ENCODE measurements at regions not wholly inside any gene's neighbourhood (a gene's known extent, or its start where the extent isn't known, plus 50 kb on each side); places are given as distances from the start of the nearest gene placed in this dataset.

DNA sequence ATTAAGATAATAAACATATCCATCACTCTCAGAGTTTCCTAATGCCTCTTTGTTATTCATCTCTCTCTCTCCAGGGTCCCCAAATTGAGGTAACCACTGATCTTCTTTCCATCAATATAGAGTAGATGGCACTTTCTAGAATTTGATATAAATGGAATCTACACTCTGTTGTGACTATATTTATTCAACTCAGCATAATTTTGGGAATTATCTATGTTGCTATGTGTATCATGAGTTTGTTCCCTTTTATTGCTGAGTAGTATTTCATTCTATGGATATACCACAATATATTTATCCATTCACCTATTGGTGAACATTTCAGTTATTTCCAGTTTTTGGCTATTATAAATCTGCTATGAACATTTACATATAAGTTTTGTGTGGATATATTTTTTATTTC lies 230.7 kb downstream of the HLX start:
- FAIRE-seq, result no peak

GRCh38 chr1:221117133-221117532 lies 237.9 kb downstream of the HLX start:
- no peak for FAIRE-seq

DNA sequence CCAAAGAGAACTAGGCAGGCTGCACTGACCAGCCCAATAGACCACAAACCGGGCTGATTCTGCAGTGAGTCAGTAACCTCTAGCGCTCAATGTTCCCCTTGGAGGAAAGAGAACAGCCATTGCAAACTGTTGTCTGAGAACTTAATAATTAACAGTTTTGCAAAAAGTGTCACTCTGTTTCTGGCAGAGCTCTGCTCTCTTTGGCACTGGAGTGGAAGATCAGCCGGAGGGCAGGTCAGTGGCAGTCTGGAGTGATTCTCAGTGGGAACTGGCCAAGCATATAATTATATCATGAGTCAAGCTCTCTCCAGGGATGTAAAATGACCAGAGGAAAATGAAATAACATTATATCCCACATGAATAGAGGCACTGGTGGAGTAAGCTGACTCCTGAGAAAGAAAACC lies 238.3 kb downstream of the HLX start:
- FAIRE-seq, result no peak

DNA sequence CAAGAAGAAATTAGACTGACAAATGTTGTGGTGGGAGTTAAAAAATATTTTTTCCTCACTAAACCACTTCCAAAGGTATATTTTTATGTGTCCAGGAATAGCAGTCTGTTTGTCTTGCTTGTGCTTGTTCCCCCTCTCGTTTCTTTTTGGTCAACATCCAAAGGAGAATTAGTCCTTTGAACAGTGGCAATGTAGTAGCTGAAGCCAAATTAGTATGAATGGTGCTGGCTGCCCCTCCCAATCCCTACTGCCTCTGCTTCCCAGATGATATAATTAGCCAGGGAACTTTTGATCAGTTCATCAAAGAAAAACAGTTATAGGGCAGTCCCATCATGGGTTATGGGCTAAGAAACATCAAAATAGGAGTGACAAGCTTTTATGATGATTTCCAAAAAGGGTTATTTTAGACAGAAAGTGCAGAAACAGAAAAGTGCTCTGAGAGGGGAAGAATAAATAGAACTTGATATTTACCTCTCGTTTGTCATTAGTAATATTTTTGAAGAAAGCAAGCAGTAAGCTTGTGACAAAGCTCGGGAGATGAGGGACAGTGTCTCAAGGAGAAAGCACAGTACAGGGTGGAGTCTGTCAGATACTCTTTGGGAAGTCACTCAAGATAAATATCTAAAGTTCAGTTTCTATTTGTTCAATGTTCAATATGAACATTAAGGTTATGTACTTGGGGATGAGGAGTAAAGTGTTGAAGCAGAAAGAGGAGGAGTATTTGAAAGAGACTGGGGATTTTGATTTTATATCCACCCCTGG lies 239.1 kb downstream of the HLX start:
- FAIRE-seq, result no peak

- FAIRE-seq, result no peak
Measured at GRCh38 chr1:221118938-221119320, 239.7 kb downstream of the HLX start.

- FAIRE-seq, result no peak
Measured at GRCh38 chr1:221122501-221122900, 243.3 kb downstream of the HLX start.

DNA sequence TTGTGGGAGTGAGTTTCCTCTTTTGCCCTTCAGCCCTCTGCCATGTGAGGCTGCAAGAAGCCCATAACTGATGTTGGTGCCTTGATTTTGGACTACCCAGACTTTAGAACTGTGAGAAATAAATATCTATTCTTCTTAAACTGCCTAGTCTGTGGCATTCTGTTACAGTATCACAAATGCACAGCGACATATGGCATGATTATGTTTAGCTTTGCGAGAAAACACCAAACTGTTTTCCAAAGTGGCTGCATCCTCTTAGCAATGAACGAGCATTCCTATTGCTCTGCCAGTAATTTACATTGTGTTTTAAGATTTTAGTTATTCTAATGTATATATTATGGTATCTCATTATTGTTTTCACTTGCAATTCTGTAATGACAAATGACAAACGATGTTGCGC lies 246.7 kb downstream of the HLX start:
- no peak for FAIRE-seq

- FAIRE-seq, result no peak
Measured at GRCh38 chr1:221137666-221138065, 258.4 kb downstream of the HLX start.

DNA sequence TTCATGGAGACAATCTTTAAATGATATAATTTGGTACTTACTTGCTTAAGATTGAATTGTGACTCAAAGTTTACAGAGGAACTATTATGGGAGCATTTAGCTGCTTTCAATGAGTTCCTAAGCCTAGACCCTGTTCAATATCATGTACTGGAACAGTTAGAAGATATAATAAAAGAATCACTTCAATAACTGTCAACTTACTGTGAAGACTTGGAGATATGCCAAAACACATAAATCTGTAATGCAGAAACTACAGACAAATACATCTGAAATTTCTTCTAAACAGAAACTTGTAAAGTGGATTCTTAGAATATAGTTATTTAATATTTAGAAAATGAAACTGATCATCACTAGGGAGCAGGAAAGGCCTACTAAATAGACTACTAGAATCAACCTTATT lies 259.3 kb downstream of the HLX start:
- FAIRE-seq, result no peak

GRCh38 chr1:221139991-221140390 lies 260.7 kb downstream of the HLX start:
- FAIRE-seq, result no peak

GRCh38 chr1:221141096-221141495 lies 261.9 kb downstream of the HLX start:
- FAIRE-seq, result no peak

DNA sequence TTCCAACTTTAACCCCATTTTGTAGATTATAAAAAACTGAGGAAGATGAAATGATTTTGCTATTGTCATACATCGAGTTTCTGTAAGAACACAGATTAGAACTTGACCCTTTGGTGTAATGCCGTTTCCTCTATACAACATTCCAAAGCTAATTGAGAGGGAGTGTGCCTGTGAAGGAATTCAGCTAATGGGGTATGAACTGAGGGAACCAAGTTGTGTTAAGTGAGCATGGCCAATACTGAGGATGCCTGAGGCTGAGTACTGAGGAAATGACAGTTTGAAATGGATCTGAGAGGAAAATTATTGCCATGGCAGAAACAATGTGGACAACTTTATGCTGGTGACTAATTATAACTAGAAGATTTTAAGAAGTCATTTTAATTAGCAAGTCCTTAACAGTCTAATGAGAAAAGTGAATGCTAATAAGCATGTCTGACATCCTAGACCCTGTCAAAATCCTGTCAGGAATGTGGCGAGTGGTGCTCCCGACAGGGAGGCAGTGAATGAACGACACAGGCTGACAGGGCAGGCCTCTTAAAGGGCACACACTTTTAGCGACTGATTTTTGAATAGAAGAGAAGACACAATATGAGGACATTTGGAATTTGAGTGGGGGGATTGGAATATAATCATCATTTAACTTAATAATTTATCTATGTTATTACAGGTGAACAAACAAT lies 262.5 kb downstream of the HLX start:
- FAIRE-seq, result no peak

GRCh38 chr1:221148660-221149059 lies 269.4 kb downstream of the HLX start:
- no peak for FAIRE-seq

GRCh38 chr1:221149111-221149510 lies 269.9 kb downstream of the HLX start:
- no peak for FAIRE-seq

- no peak for FAIRE-seq
Measured at GRCh38 chr1:221149555-221150075, 270.4 kb downstream of the HLX start.

DNA sequence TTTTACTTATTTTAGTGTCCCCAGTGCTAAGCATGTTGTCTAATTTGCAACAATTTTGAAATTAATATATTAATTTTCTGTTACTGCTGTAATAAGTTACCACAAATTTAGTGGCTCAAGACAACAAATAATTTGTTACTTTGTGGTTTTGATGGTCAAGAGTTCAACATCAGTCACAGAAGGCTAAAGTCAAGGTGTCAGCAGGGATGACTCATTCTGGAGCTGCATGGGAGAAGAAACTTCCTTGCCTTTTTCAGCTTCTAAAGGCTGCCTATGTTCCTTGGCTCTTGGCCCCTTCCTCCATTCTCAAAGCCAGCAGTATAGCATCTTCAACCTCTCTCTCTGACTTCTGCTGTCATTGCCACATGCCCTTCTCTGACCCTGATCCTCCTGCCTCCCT lies 271.8 kb downstream of the HLX start:
- FAIRE-seq, result no peak

- FAIRE-seq, result no peak
Measured at GRCh38 chr1:221154932-221155331, 275.7 kb downstream of the HLX start.

DNA sequence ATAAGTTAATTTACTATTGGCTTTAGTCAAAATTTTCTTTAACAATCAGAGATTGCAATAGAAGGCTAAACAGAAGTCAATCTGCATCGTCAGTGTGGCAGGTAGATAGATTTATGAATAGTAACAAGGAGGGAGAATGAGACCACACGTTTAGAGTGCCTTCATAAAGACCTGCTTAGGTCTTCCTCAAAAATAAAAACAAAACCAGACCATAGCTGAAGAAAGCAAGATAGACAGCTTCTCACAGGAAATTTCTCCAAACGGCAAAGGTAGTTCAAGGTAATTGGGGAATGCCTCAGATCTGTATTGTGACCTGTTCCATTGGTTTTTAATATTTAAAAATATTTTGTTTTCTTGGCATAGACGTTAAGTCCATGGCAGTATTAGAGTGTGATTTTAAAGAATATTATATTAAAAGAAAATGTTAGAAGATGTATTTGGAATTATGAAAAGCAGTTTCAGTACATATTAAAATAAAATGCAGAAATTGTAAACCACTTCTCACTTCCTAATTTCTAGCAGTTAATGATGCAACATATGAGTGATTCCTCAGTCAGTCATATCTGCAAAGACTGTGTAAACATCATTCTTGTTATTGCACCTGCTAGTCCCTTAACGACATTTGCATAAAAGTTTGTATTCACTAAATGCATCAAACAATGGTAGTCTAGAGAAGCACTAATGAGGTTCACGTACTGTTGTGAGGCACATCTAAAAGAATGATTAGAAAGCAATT lies 278.0 kb downstream of the HLX start:
- no peak for FAIRE-seq

DNA sequence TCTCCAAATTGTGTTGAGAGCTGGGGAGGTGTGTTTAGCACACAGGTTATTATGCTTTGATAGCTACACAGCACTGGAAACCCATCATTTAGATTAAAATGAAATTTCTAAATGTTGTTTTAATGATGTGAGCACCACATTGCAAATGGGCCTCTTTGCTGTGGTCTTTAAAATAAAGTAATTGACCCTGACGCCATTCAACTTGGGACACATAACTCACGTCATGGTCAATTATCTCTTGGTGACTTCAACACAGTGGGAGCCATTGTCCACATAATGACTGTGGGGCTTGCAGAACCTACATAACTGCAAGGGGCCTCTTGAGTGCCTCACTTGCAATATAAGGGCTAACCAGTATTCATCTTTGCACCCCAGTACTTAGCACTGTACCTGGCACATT lies 280.4 kb downstream of the HLX start:
- FAIRE-seq, result no peak

GRCh38 chr1:221161571-221162041 lies 282.4 kb downstream of the HLX start:
- no peak for FAIRE-seq

- FAIRE-seq, result no peak
Measured at GRCh38 chr1:221162352-221162751, 283.1 kb downstream of the HLX start.

DNA sequence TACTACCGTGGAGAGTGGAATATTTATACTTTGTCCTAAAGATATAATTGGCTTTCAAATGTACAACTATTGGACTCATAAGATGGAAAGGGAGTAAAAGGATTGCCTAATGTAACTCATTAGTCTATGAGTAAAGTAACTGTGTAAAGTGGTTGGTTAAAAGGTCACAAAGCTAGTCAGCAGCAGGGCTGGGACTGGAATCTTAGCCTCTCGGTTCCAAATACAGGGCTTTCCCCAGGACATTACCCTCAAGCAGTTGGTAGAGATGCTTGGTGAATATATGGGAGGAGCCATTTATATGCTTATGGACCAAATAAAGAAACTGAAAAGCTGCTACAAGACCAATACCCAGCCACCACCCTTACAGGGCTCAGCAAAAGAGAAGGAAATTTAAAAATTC lies 283.7 kb downstream of the HLX start:
- no peak for FAIRE-seq

DNA sequence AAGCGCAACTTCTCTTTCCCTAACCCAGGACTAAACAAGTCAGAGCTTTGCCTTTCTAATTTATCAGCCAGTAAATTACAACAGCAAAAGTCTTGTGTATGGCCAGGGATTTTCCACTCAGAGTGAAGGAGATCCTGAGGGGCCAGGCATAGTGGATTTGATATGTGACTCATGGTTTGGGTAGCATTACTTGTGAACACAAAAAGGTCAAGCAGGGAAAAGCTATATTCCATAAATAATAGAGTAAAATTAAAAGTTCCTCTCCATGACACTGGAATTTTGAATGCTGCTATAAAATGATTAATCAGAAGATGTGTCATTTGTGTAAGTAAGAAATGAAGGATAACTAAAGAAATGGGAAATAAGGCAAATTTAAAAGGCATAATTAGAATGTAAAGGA lies 284.8 kb downstream of the HLX start:
- no peak for FAIRE-seq
